Glutamatergic neuron (in vitro differentiated cells): ENCODE measurements at regions not wholly inside any gene's neighbourhood (a gene's known extent, or its start where the extent isn't known, plus 50 kb on each side); places are given as distances from the start of the nearest gene placed in this dataset.

Experiments used
- DNase-seq: peaks from one replicate; pipeline ENCODE4 v3.0.0; 2022
- H3K27ac Mint-ChIP-seq: one replicate; pipeline ENCODE4 v1.8.0; 2020; ENCODE audit warnings: mild to moderate bottlenecking, mixed read lengths, inconsistent platforms; ENCODE audit not compliant: unreplicated experiment
- H3K27me3 Mint-ChIP-seq: one replicate; pipeline ENCODE4 v1.8.0; 2020; ENCODE audit warnings: mild to moderate bottlenecking, moderate library complexity, mixed read lengths, inconsistent platforms; ENCODE audit not compliant: unreplicated experiment
- H3K36me3 Mint-ChIP-seq: one replicate; pipeline ENCODE4 v1.8.0; 2020; ENCODE audit warnings: mild to moderate bottlenecking, mixed read lengths, inconsistent platforms; ENCODE audit not compliant: unreplicated experiment
- H3K4me1 Mint-ChIP-seq: one replicate; pipeline ENCODE4 v1.8.0; 2020; ENCODE audit warnings: mild to moderate bottlenecking, low read depth, mixed read lengths, inconsistent platforms; ENCODE audit not compliant: unreplicated experiment
- H3K4me3 Mint-ChIP-seq: one replicate; pipeline ENCODE4 v1.8.0; 2020; ENCODE audit warnings: mild to moderate bottlenecking, mixed read lengths, inconsistent platforms; ENCODE audit not compliant: unreplicated experiment
- H3K9me3 Mint-ChIP-seq: one replicate; pipeline ENCODE4 v1.8.0; 2020; ENCODE audit warnings: mild to moderate bottlenecking, moderate library complexity, mixed read lengths, inconsistent platforms; ENCODE audit not compliant: unreplicated experiment
- CTCF ChIP-seq: fragments of 200-600 bp; sonication (generic); IDR thresholded peaks from one replicate; pipeline ENCODE4 v1.5.0; 2021; ENCODE audit not compliant: partially characterized antibody, unreplicated experiment

GRCh38 chr18:24548583-24548982 lies 88.1 kb downstream of the HRH4 start:
- DNase-seq: no peak
- no peaks in the 10 kb centered on the region for H3K36me3 Mint-ChIP-seq
- no peak for TF ChIP-seq CTCF
- H3K4me3 Mint-ChIP-seq: no peak overlapping the region
- no peak overlapping the region for H3K27ac Mint-ChIP-seq
- peaks cover 9% of the 10 kb centered on the region for H3K4me1 Mint-ChIP-seq
- H3K9me3 Mint-ChIP-seq: no peaks in the 10 kb centered on the region
- H3K27me3 Mint-ChIP-seq: no peaks in the 10 kb centered on the region

- no peak for DNase-seq
- no peak overlapping the region for H3K4me3 Mint-ChIP-seq
- no peak overlapping the region for H3K27ac Mint-ChIP-seq
- no peaks in the 10 kb centered on the region for H3K4me1 Mint-ChIP-seq
- peaks cover 1% of the 10 kb centered on the region for H3K9me3 Mint-ChIP-seq
- H3K36me3 Mint-ChIP-seq: no peaks in the 10 kb centered on the region
- no peaks in the 10 kb centered on the region for H3K27me3 Mint-ChIP-seq
- TF ChIP-seq CTCF: no peak
Observed at GRCh38 chr18:24552218-24552617, 91.8 kb downstream of the HRH4 start.

GRCh38 chr18:24553571-24554285 lies 93.3 kb downstream of the HRH4 start:
- H3K27me3 Mint-ChIP-seq: no peaks in the 10 kb centered on the region

GRCh38 chr18:24558403-24558802 lies 98.0 kb downstream of the HRH4 start:
- Mint-ChIP-seq H3K9me3 (peaks cover 1% of the 10 kb centered on the region), H3K27me3 (no peaks in the 10 kb centered on the region), H3K4me3 (no peak overlapping the region), H3K4me1 (peaks cover 6% of the 10 kb centered on the region), H3K27ac (no peak overlapping the region), H3K36me3 (peaks cover 4% of the 10 kb centered on the region)
- no peak for TF ChIP-seq CTCF
- DNase-seq: no peak

More at GRCh38 chr18:24553571-24554285, 93.3 kb downstream of the HRH4 start:
- Mint-ChIP-seq H3K27ac (no peak overlapping the region), H3K36me3 (no peaks in the 10 kb centered on the region), H3K4me1 (no peaks in the 10 kb centered on the region), H3K4me3 (no peak overlapping the region), H3K9me3 (peaks cover 1% of the 10 kb centered on the region)
- no peak for DNase-seq
- TF ChIP-seq CTCF: no peak

GRCh38 chr18:24559526-24559925 lies 99.1 kb downstream of the HRH4 start:
- no peak for DNase-seq
- Mint-ChIP-seq H3K36me3 (peaks cover 4% of the 10 kb centered on the region), H3K4me3 (no peak overlapping the region), H3K27me3 (no peaks in the 10 kb centered on the region), H3K4me1 (peaks cover 6% of the 10 kb centered on the region), H3K27ac (no peak overlapping the region), H3K9me3 (no peaks in the 10 kb centered on the region)
- TF ChIP-seq CTCF: no peak
